ENCODE measurements at regions not wholly inside any gene's neighbourhood (a gene's known extent, or its start where the extent isn't known, plus 50 kb on each side); places are given as distances from the start of the nearest gene placed in this dataset.

DNA sequence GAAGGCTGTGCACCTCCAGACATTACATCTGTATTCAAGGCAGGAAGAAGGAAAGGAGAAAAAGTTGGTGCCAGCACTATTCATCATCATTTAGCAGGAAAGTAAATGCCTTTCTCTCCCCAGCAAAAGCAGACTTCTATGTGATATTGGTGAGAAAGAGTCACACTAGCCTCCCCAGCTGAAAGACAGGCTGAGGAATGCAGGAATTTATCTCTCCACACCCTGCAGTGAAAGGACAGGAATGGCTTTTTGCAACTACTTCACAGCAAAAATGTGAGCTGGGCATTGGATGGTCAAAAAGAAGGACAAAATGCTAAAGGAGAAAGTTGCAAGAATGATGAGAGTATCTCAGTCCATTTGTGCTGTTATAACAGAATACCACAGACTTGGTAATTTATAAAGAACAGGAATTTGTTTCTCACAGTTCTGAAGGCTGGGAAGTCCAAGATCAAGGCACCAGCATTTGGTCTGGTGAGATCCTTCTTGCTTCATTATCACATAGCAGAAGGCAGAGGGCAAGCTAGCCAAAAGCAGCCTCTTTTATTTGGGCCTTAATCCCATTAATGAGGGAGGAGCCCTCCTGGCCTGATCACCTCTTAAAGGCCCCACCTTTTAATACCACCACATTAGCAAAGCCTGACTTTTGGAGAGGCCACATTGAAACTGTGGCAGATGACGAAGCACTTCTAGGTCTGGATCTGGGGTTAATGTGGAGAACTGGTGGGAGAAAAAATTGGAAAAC, 388.1 kb upstream of the SLC14A2 start:
- DNase-seq (ENCODE audit: low spot score), result peak; percentile 54

DNA sequence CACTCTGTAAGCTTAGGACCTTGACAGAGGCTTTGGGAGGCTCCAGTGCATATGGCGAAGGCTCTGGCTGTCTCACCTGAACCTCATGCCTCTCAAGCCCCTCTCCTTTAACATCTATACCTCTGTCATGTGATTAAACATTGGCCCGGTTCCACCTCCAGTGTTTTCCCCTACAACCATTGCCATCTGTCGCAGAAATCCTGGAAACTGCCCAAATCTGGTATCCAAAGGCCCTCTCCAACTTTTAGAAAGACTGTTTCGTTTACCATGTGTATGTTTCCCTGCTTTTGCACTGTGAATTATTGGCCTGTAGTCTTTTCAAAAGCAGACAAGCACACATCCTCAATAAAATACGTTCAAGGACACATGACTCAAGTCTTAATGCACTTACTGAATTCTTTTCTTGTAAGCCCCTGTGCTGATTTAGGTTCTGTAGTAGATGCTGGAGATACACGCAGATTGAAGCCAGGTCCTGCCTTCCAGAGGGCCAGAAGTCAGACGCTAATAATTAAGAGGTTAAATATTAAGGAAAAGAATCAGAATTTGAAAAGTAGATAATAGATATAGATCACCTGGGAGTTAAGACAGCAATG, 386.4 kb upstream of the SLC14A2 start:
- DNase-seq (ENCODE audit: low spot score), result no peak

DNA sequence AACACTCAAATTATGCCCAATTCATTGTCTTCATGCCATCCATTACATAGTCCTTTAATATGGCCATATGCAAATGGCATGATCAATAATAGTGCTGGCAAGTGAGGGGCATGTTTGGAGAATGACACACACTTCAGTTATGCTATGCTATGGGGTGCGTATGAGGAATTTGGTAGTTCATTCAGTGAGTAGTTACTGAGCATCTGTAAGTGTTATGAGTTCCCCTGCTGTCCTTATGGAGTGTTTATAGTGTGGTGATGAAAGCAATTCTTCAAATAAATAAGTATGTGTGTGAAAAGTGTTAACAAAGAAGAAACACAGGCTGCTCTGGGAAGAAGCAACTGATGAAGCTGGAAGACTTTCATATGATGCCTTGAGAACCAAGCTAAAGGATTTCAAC, 383.7 kb upstream of the SLC14A2 start:
- DNase-seq (ENCODE audit: low spot score), result no peak

DNA sequence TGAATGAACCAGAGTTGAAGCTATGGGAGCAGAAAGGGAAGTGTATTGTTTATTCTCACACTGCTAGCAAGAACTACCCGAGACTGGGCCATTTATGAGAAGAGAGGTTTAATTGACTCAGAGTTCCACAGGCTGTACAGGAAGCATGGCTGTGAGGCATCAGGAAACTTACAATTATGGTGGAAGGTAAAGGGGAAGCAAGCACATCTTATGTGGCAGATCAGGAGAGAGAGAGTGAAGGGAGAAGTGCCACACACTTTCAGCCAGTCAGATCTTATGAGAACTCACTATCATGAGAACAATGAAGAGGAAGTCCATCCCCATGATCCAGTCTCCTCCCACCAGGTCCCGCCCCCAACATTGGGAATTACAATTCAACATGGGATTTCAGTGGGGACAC, 383.2 kb upstream of the SLC14A2 start:
- DNase-seq (ENCODE audit: low spot score), result no peak

DNA sequence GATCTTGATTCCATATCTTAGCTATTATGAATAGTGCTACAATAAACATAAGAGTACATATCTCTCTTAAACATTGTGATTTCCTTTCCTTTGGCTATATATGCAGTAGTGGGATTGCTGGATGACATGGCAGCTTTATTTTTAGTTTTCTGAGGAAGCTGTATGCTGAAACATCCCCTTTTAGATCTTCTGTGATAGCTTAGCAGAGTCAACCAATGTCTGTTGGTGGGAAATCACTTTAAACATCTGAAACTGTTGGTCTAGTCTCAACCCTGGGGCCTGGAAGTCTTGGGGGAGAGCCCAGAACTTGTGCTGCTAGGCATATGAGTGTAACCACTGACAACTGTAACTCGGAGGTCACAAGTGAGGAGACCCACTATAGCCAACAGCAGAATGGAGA, 378.6 kb upstream of the SLC14A2 start:
- no peak for DNase-seq (ENCODE audit: low spot score)

DNA sequence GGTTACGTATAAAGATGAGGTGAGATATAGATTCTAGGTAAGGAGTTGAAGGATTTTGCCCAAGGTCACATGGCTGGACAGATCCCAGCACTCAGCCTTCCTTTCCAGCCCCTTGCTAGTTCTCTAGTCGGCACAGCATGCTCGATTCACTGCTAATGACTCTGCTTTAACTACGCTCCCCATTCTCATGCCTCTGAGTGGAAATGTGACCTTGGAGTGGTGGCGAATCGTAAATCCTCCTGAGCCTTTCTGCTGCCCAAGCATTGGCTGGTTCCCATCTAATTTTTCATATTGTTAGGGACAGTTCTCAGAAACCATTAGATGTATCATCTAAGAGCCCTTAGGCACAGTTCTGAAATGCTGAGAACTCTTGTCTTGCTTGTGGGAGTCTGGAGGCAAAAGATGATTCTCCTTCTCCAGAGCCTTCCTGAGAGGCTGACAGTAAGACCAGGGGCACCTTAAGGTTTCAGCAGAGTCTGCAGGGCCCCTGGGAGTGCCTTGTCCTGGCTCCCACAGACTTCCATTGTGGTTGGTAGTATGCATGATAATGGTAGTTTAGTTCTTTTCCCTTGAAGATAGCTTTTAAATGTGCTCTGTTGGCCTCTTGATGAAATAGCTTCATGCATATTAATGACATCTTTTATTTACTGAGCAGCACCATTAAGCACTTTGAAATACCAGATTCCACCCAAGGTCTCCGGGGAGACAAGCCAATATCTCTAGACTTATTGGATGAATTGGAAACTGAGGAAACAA, 377.8 kb upstream of the SLC14A2 start:
- DNase-seq (ENCODE audit: low spot score), result no peak

DNA sequence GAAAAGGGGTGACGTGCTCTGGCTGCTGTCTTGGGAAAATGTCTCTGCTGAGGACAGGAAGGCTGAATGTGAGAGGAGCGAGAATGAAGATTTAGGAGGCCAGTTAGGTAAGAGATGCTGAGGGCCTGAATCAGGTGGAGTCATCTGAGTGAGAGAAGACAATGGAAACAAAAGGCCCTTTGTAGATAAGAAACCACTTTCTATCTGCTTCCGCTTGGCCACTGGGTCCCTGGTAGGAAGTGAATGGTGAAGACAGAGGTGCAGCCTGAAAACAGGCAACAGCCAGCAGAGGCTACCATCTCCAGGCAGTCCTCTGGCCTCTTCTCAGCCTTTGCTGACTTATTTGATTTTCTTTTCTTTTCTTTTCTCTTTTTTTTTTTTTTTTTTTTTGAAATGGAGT, 374.0 kb upstream of the SLC14A2 start:
- DNase-seq (ENCODE audit: low spot score), result no peak

DNA sequence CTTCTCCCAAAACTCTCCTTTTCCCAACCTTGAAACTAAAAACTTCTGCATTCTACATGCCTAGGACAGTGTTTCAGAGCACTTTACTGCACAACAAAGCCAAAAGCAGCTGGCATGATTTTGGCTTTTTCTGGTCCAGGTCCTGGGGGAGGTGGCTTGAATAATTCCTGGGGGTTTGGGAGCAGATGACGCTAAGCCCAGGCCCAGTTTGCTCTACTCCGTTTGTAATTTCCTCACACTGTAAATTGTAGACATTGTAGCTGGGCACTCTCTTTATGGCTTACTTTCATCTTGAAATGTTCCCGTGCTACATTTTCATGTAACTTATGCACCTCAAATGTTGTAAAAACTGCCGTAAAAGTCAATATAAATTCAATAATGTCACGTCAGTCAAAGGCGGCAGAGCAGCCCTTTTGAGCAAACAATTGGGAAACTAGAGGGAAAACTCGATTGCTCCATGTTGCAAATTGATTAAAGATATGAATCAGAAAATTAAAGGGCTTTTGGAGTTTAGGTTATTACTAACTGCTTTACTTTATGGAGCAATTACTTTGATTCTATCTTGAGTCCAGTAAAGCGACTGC, 373.2 kb upstream of the SLC14A2 start:
- DNase-seq (ENCODE audit: low spot score), result no peak

DNA sequence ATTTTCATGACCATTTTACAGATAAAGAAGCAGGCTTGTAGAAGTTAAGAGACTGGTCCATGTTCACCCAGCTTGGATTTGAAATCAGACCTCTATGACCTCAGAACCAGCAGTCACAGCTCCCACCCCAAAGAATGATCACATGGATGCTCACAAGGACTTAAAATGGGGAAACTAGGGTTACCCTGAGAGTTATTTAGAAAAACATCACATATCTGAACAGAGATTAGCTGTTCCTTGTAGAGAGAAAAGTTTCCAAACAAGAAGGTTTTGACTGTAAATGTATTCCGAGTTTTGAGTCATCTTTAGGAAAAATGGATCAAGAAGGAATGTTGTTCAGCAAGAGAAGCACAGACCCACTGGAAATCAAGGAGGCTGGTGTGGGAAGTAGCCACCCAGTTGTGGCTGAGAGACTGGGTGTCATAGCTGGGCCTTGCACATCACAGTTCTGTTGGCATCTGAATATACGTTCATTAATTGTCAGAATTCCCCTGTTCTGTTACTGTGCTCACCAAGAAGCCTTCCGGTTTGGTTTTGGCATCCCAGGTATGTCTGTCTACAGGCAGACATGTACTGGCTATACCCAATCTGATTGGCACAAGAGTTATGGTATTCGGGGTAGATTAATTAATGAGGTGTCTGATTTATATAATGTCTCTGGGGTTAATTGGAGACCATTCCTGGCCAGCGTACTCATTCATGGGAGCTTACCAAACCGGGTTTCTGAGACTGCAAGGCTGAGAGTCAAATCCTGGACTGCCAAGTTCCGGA, 371.8 kb upstream of the SLC14A2 start:
- no peak for DNase-seq (ENCODE audit: low spot score)

DNA sequence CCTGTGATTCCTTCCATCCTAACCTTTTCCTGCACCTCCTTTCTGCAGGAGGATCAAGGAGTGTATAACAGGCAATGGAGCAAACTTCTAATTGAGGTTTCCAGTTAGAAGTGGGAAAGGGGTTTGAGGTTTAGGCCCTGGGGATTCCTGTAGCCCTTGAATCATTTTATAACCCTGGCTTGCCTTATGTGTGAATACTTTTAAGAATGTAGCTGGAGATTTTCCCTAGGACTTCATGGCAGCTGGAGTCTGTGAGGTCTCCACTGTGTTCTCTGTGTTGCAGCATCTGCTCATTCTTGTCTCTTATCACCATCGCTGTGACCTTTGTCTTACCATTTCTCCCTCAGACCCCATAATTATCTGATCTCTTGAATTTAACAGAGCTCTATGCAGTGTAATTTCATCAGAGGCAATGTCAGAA, 370.2 kb upstream of the SLC14A2 start:
- DNase-seq (ENCODE audit: low spot score), result peak; percentile 4

DNA sequence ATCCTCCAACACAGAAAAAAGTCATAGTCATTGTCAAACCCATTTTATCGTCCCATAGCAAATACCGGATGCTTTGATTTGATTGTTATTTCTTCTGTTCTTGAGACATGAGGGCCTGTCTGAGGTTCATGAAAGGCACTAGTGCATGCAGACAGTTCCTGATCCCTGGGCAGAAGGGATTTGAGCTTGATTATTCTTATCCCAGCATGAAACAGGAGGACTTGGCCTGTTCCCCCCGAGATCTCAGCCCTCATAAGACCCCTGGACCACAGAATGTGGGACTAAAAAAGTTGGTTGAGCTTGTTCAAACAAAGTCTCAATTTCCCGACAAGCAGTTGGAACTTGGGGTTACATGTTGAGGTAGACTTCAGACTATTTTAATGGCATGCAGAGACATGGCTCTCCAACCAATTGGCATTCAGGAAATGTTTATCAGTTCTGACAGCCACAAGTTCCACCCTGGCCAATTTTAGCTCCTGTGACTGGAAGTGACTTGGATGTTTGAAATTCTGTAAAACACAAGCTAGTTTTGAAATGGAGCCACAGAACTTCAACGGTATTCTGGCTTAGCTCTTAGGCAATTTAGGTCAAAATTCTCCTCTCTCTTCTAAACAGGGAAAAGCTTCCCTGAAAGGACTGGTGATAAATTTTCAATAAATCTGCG, 366.9 kb upstream of the SLC14A2 start:
- peak; percentile 82 for DNase-seq (ENCODE audit: low spot score)

DNA sequence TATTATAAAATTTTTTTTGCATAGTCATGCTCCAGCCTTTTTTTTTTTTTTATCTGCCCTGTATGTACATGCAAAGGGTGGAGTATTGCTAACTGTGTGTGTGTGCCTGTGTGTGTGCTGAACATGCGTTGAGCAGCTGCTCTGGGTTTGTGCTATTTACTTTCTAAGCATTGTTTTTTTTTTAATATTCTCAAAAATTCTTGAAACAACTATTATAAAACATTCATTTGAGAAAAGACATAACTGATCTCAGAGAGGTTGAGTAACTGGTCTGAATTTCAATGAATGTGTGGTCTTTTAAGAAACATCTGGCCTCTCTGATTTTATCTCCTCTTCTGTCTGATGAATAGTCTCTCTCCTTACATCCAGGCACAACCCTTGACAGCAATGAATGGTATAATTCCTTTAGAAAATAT, 366.0 kb upstream of the SLC14A2 start:
- peak; percentile 34 for DNase-seq (ENCODE audit: low spot score)

DNA sequence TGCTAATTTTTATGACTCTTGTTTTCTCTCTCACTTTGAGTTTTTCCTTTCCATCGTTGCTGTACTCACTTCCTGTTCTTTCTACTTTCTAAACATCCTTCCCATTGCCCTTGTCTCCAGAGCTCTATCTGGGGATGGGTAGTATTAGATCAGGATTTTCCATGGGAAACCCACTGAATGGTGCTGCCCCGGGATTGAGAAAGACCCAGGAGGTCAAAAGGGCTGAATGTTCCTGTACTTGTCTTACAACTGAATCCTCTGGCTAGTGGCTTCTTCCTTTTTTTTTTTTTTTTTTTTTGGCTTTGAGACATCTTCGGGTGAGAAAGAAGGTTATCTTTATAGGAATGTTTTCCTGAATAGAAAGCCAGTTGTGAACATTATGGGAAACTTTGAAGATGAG, 364.8 kb upstream of the SLC14A2 start:
- DNase-seq (ENCODE audit: low spot score), result no peak

DNA sequence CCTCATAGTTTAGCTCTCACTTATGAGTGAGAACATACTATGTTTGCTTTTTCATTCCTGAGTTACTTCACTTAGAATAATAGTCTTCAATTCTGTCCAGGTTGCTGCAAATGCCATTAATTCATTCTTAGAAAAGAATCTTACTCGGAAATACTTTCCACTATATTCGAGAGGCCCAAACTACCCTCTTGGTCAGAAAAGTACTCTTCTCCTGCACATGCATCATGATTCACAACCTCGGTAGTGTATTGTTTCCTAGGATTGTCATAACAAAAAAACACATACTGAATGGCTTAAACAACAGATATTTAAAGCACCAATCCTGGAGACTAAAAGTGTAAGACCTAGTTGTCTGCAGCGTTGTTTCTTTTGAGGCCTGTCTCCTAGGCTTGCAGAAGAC, 364.0 kb upstream of the SLC14A2 start:
- DNase-seq (ENCODE audit: low spot score), result no peak

DNA sequence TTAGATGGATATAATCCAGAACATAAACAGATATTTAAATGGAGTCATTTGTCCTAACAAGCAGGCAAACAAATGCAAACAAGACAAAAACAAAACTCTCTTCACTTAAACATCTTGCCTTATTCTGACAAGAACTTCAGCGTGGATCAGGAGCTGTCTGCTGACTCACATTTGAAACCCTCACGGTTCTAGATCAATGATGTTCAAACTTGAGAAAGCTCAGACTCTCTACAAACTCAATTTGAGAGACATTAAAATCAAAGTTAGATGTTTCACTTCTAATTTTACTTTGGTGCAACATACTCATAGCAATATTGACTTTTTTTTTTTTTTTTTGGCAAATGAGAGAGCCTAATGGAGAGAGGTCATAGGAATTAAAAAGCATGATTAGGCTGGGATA, 362.8 kb upstream of the SLC14A2 start:
- DNase-seq (ENCODE audit: low spot score), result no peak

DNA sequence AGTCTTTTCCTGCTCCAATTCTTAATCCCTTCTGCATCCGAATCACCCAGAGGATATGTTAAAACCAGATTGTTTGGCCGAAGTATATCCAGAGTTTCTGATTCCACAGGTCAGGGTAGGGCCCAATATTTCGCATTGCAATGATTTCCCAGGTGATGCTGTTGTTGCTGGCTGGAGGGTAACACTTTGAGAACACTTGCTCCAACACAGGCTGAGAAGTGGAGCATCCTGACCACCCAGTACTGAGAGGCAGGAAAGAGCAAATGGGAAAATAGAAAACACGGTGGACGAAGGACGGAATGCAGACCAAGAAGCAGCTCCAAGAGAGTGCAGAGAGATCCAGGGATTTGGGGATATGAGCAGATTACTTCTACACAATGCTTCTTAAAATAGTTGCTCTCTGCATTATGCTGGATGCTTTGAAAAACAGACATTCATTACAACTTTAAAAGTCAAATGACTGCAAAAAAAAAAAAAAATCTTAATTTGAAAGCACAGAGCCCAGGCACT, 362.2 kb upstream of the SLC14A2 start:
- DNase-seq (ENCODE audit: low spot score), result no peak

DNA sequence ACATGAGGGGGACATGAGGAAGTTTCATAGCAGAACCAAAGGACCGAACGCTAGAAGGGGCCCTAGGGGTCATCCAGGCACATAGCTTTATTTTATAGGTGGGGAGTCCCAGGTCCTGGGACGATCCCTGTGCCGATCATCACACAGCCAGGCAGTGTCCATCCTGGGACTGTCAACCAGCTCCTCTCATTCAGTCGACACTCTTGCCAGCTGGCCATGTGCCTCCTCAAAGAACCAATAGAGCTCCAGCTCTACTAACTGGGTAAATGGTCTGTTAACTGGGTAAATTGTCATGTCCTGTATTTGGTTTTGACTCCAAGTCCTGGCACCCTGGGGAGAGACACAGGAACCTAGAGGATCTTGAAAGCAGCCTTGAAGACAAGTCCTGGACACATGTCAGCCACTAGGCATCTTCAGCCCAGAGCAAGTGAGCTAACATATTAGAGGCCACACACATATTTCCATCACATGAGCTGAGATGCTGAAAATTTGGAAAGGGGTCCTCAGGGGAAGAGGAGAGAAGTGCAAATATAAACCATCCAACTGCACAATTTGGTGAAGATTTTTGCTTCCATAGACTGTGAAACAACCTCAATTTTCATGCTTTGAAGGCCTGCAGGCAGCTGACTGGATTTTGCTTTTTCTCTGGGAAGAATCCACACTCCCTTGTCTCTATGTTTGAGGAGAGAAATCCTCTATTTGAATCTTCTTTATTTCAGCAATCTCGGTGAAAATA, 361.1 kb upstream of the SLC14A2 start:
- DNase-seq (ENCODE audit: low spot score), result no peak

DNA sequence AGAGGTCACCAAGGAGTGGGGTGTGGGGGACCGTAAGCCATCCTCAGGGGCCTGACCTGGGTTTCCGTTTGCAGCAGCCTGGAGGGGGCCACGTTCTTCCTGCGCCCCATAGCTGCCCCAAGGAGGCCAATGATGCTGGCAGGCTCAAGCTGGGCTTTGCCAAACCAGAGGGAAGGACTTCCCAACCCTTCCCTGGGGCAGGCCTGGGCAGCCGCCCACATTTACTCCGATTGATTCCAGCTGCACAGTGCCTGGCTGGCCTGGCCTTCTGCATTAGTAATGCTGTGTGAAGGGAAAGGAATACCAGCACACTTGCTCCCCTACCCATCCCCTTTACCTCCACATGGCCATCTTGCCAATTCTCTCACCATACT, 360.6 kb upstream of the SLC14A2 start:
- DNase-seq (ENCODE audit: low spot score), result peak; percentile 74

DNA sequence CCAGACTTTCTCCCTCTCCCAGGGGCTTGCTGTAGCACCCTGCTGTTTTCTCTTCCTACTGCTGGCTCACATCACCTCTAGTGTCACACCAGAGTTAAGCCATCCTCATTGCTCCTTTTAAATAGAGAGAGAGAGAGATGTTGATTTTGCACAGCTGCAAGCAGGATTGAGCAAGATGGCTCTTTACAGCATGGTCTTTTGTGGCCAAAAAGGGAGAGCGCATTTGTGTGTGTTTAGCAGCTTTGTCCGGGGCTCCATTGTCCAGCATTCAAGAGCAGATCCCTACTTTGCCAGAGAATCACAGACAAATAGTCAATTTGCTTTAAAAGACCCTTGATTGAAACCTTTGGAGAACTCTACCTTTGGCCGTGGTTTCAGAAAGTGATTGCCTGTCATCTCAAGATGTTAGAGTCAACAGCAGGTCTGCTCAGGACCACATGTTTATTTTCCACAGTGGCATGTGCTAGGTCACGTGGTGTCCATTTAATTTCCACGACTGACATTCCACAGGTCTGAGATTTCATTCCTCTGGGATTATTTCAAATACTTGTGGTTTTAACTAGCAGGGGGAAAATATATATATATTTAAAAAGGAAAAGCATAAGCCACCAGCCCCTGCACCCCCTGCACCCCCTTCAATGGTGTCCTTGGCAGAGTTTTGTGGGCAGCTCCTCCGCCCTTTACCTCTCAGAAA, 359.9 kb upstream of the SLC14A2 start:
- peak; percentile 91 for DNase-seq (ENCODE audit: low spot score)

DNA sequence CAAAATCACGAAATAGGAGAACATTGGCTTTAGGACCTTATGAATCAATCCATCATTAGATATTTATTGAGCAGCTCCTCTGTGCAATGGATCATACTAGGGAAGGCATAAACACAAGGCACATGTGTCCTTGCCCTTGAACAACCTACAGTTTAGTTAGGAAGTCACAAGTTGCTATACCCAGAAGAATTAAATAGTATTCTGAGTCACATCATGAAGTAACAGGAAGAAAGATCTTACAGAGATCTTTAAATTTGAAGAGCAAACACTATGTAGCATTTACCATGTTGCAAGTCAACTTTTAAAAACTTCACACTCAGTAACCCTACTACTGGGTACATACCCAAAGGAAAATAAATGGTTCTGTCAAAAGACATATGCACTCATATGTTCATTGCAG, 355.2 kb upstream of the SLC14A2 start:
- no peak for DNase-seq (ENCODE audit: low spot score)
